Stimulated activated CD8-positive, alpha-beta memory T cell treated with anti-CD3 and anti-CD28 coated beads, Interleukin-12 subunit alpha, Interleukin-12 subunit beta, amount 100 ng/mL, for 4 hours (primary cell): ENCODE measurements at regions not wholly inside any gene's neighbourhood (a gene's known extent, or its start where the extent isn't known, plus 50 kb on each side); places are given as distances from the start of the nearest gene placed in this dataset.

Source experiments
- DNase-seq: peaks from one replicate; pipeline ENCODE4 v3.0.0-alpha.2; 2020; ENCODE audit warnings: low read depth

GRCh38 chr21:35644523-35644922 is 415.8 kb downstream of the SETD4 start:
- no peak for DNase-seq

- no peak for DNase-seq
These were observed 417.1 kb downstream of the SETD4 start for GRCh38 chr21:35643176-35643575.

- no peak for DNase-seq
These were observed 418.9 kb downstream of the SETD4 start for GRCh38 chr21:35641271-35642016.

- no peak for DNase-seq
These were observed 422.9 kb downstream of the SETD4 start for GRCh38 chr21:35637431-35637830.

- DNase-seq: no peak
These were observed 424.3 kb downstream of the SETD4 start for GRCh38 chr21:35635994-35636393.

- DNase-seq: no peak
These were observed 425.1 kb downstream of the SETD4 start for GRCh38 chr21:35635261-35635660.

- DNase-seq: no peak
These were observed 426.8 kb downstream of the SETD4 start for GRCh38 chr21:35633501-35633900.

GRCh38 chr21:35632711-35633110 is 427.6 kb downstream of the SETD4 start:
- DNase-seq: no peak

GRCh38 chr21:35628316-35628715 is 432.0 kb downstream of the SETD4 start:
- no peak for DNase-seq

GRCh38 chr21:35627462-35627861 is 432.9 kb downstream of the SETD4 start:
- DNase-seq: no peak

GRCh38 chr21:35625576-35625975 is 434.8 kb downstream of the SETD4 start:
- no peak for DNase-seq

GRCh38 chr21:35624901-35625300 is 435.4 kb downstream of the SETD4 start:
- DNase-seq: no peak

GRCh38 chr21:35622612-35623011 is 437.7 kb downstream of the SETD4 start:
- no peak for DNase-seq

- DNase-seq: no peak
These were observed 441.1 kb downstream of the SETD4 start for GRCh38 chr21:35619184-35619583.

GRCh38 chr21:35617491-35617890 is 442.8 kb downstream of the SETD4 start:
- no peak for DNase-seq

- no peak for DNase-seq
These were observed 444.2 kb downstream of the SETD4 start for GRCh38 chr21:35616090-35616489.

- DNase-seq: no peak
These were observed 445.0 kb downstream of the SETD4 start for GRCh38 chr21:35615325-35615724.

- DNase-seq: no peak
These were observed 445.9 kb downstream of the SETD4 start for GRCh38 chr21:35614396-35614921.

GRCh38 chr21:35611708-35612132 is 448.6 kb downstream of the SETD4 start:
- no peak for DNase-seq

GRCh38 chr21:35609263-35609662 is 451.1 kb downstream of the SETD4 start:
- DNase-seq: no peak

GRCh38 chr21:35607406-35607805 is 452.9 kb downstream of the SETD4 start:
- no peak for DNase-seq

GRCh38 chr21:35606578-35606977 is 453.7 kb downstream of the SETD4 start:
- no peak for DNase-seq

GRCh38 chr21:35606146-35606545 is 454.2 kb downstream of the SETD4 start:
- DNase-seq: no peak

- DNase-seq: no peak
These were observed 456.8 kb downstream of the SETD4 start for GRCh38 chr21:35603494-35603893.
